H1 (cell line): ENCODE measurements at regions not wholly inside any gene's neighbourhood (a gene's known extent, or its start where the extent isn't known, plus 50 kb on each side); places are given as distances from the start of the nearest gene placed in this dataset.

ENCODE experiments used
- CTCF ChIA-PET: fragments of 300-600 bp; sonication (Branson Sonifier 250); formaldehyde crosslinking; loops from one replicate; lab custom pipeline; 2021; ENCODE audit not compliant: partially characterized antibody; lab: Charles Lee
- POLR2A ChIA-PET: fragments of 300-600 bp; sonication (Branson Sonifier 250); formaldehyde crosslinking; loops from one replicate; lab custom pipeline; 2021; ENCODE audit warnings: inconsistent platforms; ENCODE audit not compliant: partially characterized antibody; lab: Charles Lee
- DNase-seq, 2 experiments: peaks; one replicate each; pipeline versions ENCODE4 v3.0.0 to v3.0.0-alpha.2; 2010 to 2022; ENCODE audit warnings: low spot score in 2 of 2, low read depth in 1 of 2, mixed read lengths in 1 of 2
- FAIRE-seq: peaks from 2 replicates; lab custom pipeline; 2011; peaks lifted over from hg19 to GRCh38; lab: Jason Lieb, UNC
- H2AFZ ChIP-seq: 2 replicates; pipeline ENCODE4 v1.8.1; 2012; ENCODE audit warnings: low read length, inconsistent platforms
- H2AK5ac ChIP-seq: 2 replicates; pipeline ENCODE4 v1.6.1; 2013; ENCODE audit warnings: low read depth, low read length
- H2BK120ac ChIP-seq: replicated peaks from 2 replicates; pipeline ENCODE3; 2013; ENCODE audit warnings: low read depth, low read length, inconsistent platforms
- H2BK12ac ChIP-seq: 2 replicates; pipeline ENCODE4 v1.6.1; 2013; ENCODE audit warnings: low read depth, low read length
- H2BK15ac ChIP-seq: 2 replicates; pipeline ENCODE4 v1.6.1; 2013; ENCODE audit warnings: low read length
- H2BK20ac ChIP-seq: 2 replicates; pipeline ENCODE4 v1.6.1; 2013; ENCODE audit warnings: low read length
- H2BK5ac ChIP-seq: 2 replicates; pipeline ENCODE4 v1.6.1; 2013; ENCODE audit warnings: low read depth, low read length
- H3K14ac ChIP-seq: 2 replicates; pipeline ENCODE4 v1.6.1; 2013; ENCODE audit warnings: inconsistent platforms; ENCODE audit not compliant: insufficient read length
- H3K18ac ChIP-seq: 2 replicates; pipeline ENCODE4 v1.6.1; 2013; ENCODE audit warnings: low read length; ENCODE audit errors: extremely low read depth
- H3K23ac ChIP-seq: 2 replicates; pipeline ENCODE4 v1.6.1; 2013; ENCODE audit warnings: inconsistent platforms; ENCODE audit not compliant: insufficient read length
- H3K23me2 ChIP-seq: 2 replicates; pipeline ENCODE4 v1.6.1; 2013; ENCODE audit warnings: low read depth, low read length
- H3K27ac ChIP-seq: 2 replicates; pipeline ENCODE4 v1.6.1; 2011; ENCODE audit warnings: low read depth, low read length, inconsistent platforms
- H3K27me3 ChIP-seq, 4 experiments: replicated peaks in 1 of 4; 1 replicate in 1 of 4; 2 replicates in 3 of 4; pipeline versions ENCODE4 v1.6.1 to v1.8.1; 2011 to 2013; ENCODE audit warnings: low read length in 3 of 4, mild to moderate bottlenecking in 3 of 4, inconsistent platforms in 2 of 4, mixed read lengths in 2 of 4, moderate library complexity in 1 of 4; ENCODE audit not compliant: control insufficient read depth in 3 of 4, insufficient read depth in 3 of 4; ENCODE audit errors: extremely low read depth in 1 of 4
- H3K36me3 ChIP-seq, 4 experiments: 2 replicates each; pipeline versions ENCODE4 v1.6.1 to v1.8.1; 2011 to 2013; ENCODE audit warnings: mild to moderate bottlenecking in 4 of 4, low read length in 3 of 4, moderate library complexity in 2 of 4, control low read depth in 1 of 4, inconsistent platforms in 1 of 4; ENCODE audit not compliant: insufficient read depth in 4 of 4, control insufficient read depth in 2 of 4
- H3K4ac ChIP-seq: replicated peaks from 2 replicates; pipeline ENCODE3; 2013; ENCODE audit warnings: low read length, low read depth, mixed read lengths, inconsistent platforms; ENCODE audit not compliant: insufficient read length
- H3K4me1 ChIP-seq, 4 experiments: replicated peaks in 1 of 4; 1 replicate in 1 of 4; 2 replicates in 3 of 4; pipeline versions ENCODE4 v1.6.1 to v1.8.1; 2011 to 2013; ENCODE audit warnings: low read length in 3 of 4, inconsistent platforms in 2 of 4, mixed read lengths in 1 of 4; ENCODE audit not compliant: insufficient read depth in 4 of 4, control insufficient read depth in 3 of 4
- H3K4me2 ChIP-seq, 2 experiments: 2 replicates each; pipeline versions ENCODE4 v1.6.1 to v1.8.1; 2011 to 2013; ENCODE audit warnings: low read depth in 2 of 2, low read length in 2 of 2, control low read depth in 1 of 2, inconsistent platforms in 1 of 2, mild to moderate bottlenecking in 1 of 2; ENCODE audit not compliant: insufficient read depth in 1 of 2
- H3K4me3 ChIP-seq, 4 experiments: fragments of 200-600, 300-600 bp in 1 of 4; sonication (generic), shearing (Covaris generic), sonication (Bioruptor Twin) in 1 of 4; 2 replicates each; pipeline versions ENCODE4 v1.5.1 to v1.8.1; 2011 to 2016; ENCODE audit warnings: low read length in 4 of 4, low read depth in 3 of 4, control low read depth in 2 of 4, inconsistent platforms in 2 of 4, mild to moderate bottlenecking in 2 of 4, mixed read lengths in 1 of 4, moderate library complexity in 1 of 4; ENCODE audit not compliant: insufficient read depth in 2 of 4; ENCODE audit errors: extremely low read depth in 1 of 4
- H3K56ac ChIP-seq: replicated peaks from 2 replicates; pipeline ENCODE3; 2013; ENCODE audit warnings: low read depth, mild to moderate bottlenecking, mixed read lengths, low read length, inconsistent platforms; ENCODE audit not compliant: insufficient read length
- H3K79me1 ChIP-seq: 2 replicates; pipeline ENCODE4 v1.6.1; 2013; ENCODE audit warnings: low read depth, low read length, control low read depth
- H3K79me2 ChIP-seq, 2 experiments: 2 replicates each; pipeline versions ENCODE4 v1.6.1 to v1.8.1; 2012 to 2013; ENCODE audit warnings: low read length in 2 of 2, mild to moderate bottlenecking in 2 of 2, inconsistent platforms in 1 of 2; ENCODE audit not compliant: insufficient read depth in 2 of 2, control insufficient read depth in 1 of 2
- H3K9ac ChIP-seq, 4 experiments: replicated peaks in 1 of 4; 1 replicate in 1 of 4; 2 replicates in 3 of 4; pipeline versions ENCODE4 v1.6.1 to v1.8.1; 2011 to 2013; ENCODE audit warnings: low read depth in 3 of 4, low read length in 3 of 4, control low read depth in 2 of 4, mild to moderate bottlenecking in 2 of 4, moderate library complexity in 2 of 4, inconsistent platforms in 1 of 4; ENCODE audit errors: extremely low read depth in 1 of 4
- H3K9me3 ChIP-seq, 2 experiments: 2 replicates each; pipeline versions ENCODE4 v1.6.1 to v1.8.1; 2012 to 2013; ENCODE audit warnings: mild to moderate bottlenecking in 2 of 2, moderate library complexity in 2 of 2, control low read depth in 1 of 2, inconsistent platforms in 1 of 2, low read depth in 1 of 2, low read length in 1 of 2, mixed read lengths in 1 of 2; ENCODE audit not compliant: insufficient read depth in 2 of 2
- H4K20me1 ChIP-seq, 2 experiments: replicated peaks in 1 of 2; 2 replicates each; pipeline versions ENCODE3 to v1.8.1; 2011 to 2013; ENCODE audit warnings: inconsistent platforms in 2 of 2, low read length in 2 of 2, mild to moderate bottlenecking in 1 of 2; ENCODE audit not compliant: insufficient read depth in 2 of 2, control insufficient read depth in 1 of 2
- H4K5ac ChIP-seq: 2 replicates; pipeline ENCODE4 v1.6.1; 2013; ENCODE audit warnings: low read length, low read depth, mixed read lengths, inconsistent platforms; ENCODE audit not compliant: insufficient read length
- H4K8ac ChIP-seq: 2 replicates; pipeline ENCODE4 v1.8.0; 2013; ENCODE audit warnings: mild to moderate bottlenecking, moderate library complexity, low read length, inconsistent platforms; ENCODE audit not compliant: insufficient read depth; ENCODE audit errors: extremely low read depth
- H4K91ac ChIP-seq: replicated peaks from 2 replicates; pipeline ENCODE3; 2013; ENCODE audit warnings: low read length, mixed read lengths, inconsistent platforms; ENCODE audit not compliant: insufficient read length
- ATF2 ChIP-seq: IDR thresholded peaks from 2 replicates; pipeline ENCODE4 v1.6.1; 2012; ENCODE audit warnings: low read length, inconsistent platforms
- ATF3 ChIP-seq: IDR thresholded peaks from 2 replicates; pipeline ENCODE4 v1.6.1; 2011; ENCODE audit warnings: low read depth, mild to moderate bottlenecking, low read length; ENCODE audit not compliant: insufficient read depth
- BCL11A ChIP-seq, 2 experiments: IDR thresholded peaks; one replicate each; pipeline ENCODE4 v1.6.1; 2011; ENCODE audit warnings: low read depth in 2 of 2, low read length in 2 of 2, mild to moderate bottlenecking in 2 of 2
- BRCA1 ChIP-seq: IDR thresholded peaks from 2 replicates; pipeline ENCODE4 v1.6.1; 2012; ENCODE audit warnings: low read depth, low read length, improper control_type of control experiment
- CBX5 ChIP-seq: fragments of 300-800, 300-1000 bp; sonication (generic); IDR thresholded peaks from 2 replicates; pipeline ENCODE4 v1.7.1; 2016; ENCODE audit warnings: antibody characterized with exemption, low read length, low read depth
- CHD1 ChIP-seq: IDR thresholded peaks from 2 replicates; pipeline ENCODE4 v1.6.1; 2012; ENCODE audit warnings: low read depth, low read length, improper control_type of control experiment
- POLR2AphosphoS5 ChIP-seq: IDR thresholded peaks from 2 replicates; pipeline ENCODE4 v1.6.1; 2011; ENCODE audit warnings: low read depth, low read length
- POU5F1 ChIP-seq: IDR thresholded peaks from 2 replicates; pipeline ENCODE4 v1.6.1; 2011; ENCODE audit warnings: low read depth, mild to moderate bottlenecking, low read length, moderate library complexity
- SP1 ChIP-seq: IDR thresholded peaks from 2 replicates; pipeline ENCODE4 v1.6.1; 2011; ENCODE audit warnings: low read depth, low read length
- SRF ChIP-seq: IDR thresholded peaks from 2 replicates; pipeline ENCODE4 v1.6.1; 2011; ENCODE audit warnings: mild to moderate bottlenecking, low read depth, low read length, moderate library complexity
- SUZ12 ChIP-seq: fragments of 200-600 bp; sonication (generic); IDR thresholded peaks from 2 replicates; pipeline ENCODE4 v1.6.1; 2012; ENCODE audit warnings: mild to moderate bottlenecking, inconsistent platforms, low read length, moderate library complexity, mixed read lengths
- TAF1 ChIP-seq: IDR thresholded peaks from 2 replicates; pipeline ENCODE4 v1.6.1; 2011; ENCODE audit warnings: mild to moderate bottlenecking, low read depth, low read length
- ZNF274 ChIP-seq: IDR thresholded peaks from 2 replicates; pipeline ENCODE4 v1.7.0; 2012; ENCODE audit warnings: low read length, borderline replicate concordance; ENCODE audit errors: extremely low read depth
- WGBS, 2 experiments: shearing (Covaris generic) in 1 of 2; methylation state at CpG; one replicate each; pipeline versions ENCODE4 v1.1.6 to v1.1.7; 2013 to 2015; ENCODE audit warnings: low lambda C conversion rate in 2 of 2, mixed read lengths in 2 of 2, inconsistent platforms in 1 of 2, low coverage in 1 of 2, missing lambda C conversion rate in 1 of 2; ENCODE audit not compliant: insufficient replicate concordance in 2 of 2, insufficient coverage in 1 of 2, insufficient read length in 1 of 2; ENCODE audit errors: extremely low coverage in 1 of 2, missing lambda C conversion rate in 1 of 2; 5-methylcytosine and 5-hydroxymethylcytosine counted together

GRCh38 chr2:83487451-83487850, 971.6 kb downstream of the SUCLG1 start:
- Histone ChIP-seq H3K79me1 (no peaks in the 10 kb centered on the region), H2AFZ (no peak overlapping the region), H4K20me1 (no peaks in the 10 kb centered on the region), H3K4me3 (no peak overlapping the region), H3K56ac (no peak overlapping the region), H3K4me2 (no peak overlapping the region), H3K14ac (no peak overlapping the region), H3K23ac (no peak overlapping the region), H4K8ac (no peak overlapping the region), H3K18ac (no peak overlapping the region), H3K4me1 (no peaks in the 10 kb centered on the region), H4K5ac (no peak overlapping the region), H2BK5ac (no peak overlapping the region), H2BK20ac (no peak overlapping the region), H3K79me2 (no peaks in the 10 kb centered on the region), H2BK12ac (no peak overlapping the region), H4K91ac (no peak overlapping the region), H3K9ac (no peak overlapping the region), H2BK15ac (no peak overlapping the region), H3K36me3 (no peaks in the 10 kb centered on the region), H3K27ac (no peak overlapping the region), H3K9me3 (no peaks in the 10 kb centered on the region; a peak in 2 of 4 replicates), H3K27me3 (no peaks in the 10 kb centered on the region), H2BK120ac (no peak overlapping the region), H3K23me2 (no peaks in the 10 kb centered on the region), H2AK5ac (no peak overlapping the region), H3K4ac (no peak overlapping the region)
- WGBS, 2 experiments = 95% methylated on average over 1 of the region's 1 CpG; no CpG with 5 or more reads in 1 of the 2 experiments
- ChIA-PET CTCF (no interaction called here), POLR2A (no interaction called here)
- DNase-seq (no peak), FAIRE-seq (no peak)
- TF ChIP-seq ZNF274 = no peak
- no peak for TF ChIP-seq BCL11A (IDR thresholded peaks at IDR 0.05; ENCODE audit: low read depth in 2 of 2, low read length in 2 of 2)
- no peak for TF ChIP-seq TAF1
- TF ChIP-seq POLR2AphosphoS5 = no peak
- no peak for TF ChIP-seq ATF3
- TF ChIP-seq BRCA1 = no peak
- no peak for TF ChIP-seq POU5F1
- TF ChIP-seq CBX5 = no peak
- TF ChIP-seq SUZ12 = no peak
- TF ChIP-seq CHD1 = no peak
- no peak for TF ChIP-seq SP1
- TF ChIP-seq SRF = no peak
- no peak for TF ChIP-seq ATF2
